Calu3 (cell line): ENCODE measurements at regions not wholly inside any gene's neighbourhood (a gene's known extent, or its start where the extent isn't known, plus 50 kb on each side); places are given as distances from the start of the nearest gene placed in this dataset.
A peak's percentile ranks its signal among the peaks of the same experiment; 100 is the strongest.

Source experiments
- BruUV-seq: library from RNA; stranded (reverse); fragments of 400-500 nt; replicated peaks from 2 replicates; lab custom pipeline; 2021; lab: Mats Ljungman, UMichigan
- CTCF ChIA-PET: fragments of 300-600 bp; sonication (Branson Sonifier 250); formaldehyde crosslinking; loops from one replicate; lab custom pipeline; 2022; ENCODE audit warnings: antibody characterized with exemption; lab: Charles Lee
- DNase-seq: peaks from one replicate; pipeline ENCODE4 v3.0.0; 2022
- H3K27ac Mint-ChIP-seq: one replicate; pipeline ENCODE4 v1.8.0; 2022; ENCODE audit warnings: mixed read lengths; ENCODE audit not compliant: unreplicated experiment
- H3K27me3 Mint-ChIP-seq: one replicate; pipeline ENCODE4 v1.8.0; 2022; ENCODE audit warnings: mixed read lengths; ENCODE audit not compliant: unreplicated experiment
- H3K36me3 Mint-ChIP-seq: one replicate; pipeline ENCODE4 v1.8.0; 2022; ENCODE audit warnings: mild to moderate bottlenecking, moderate library complexity, mixed read lengths; ENCODE audit not compliant: insufficient read depth, unreplicated experiment
- H3K4me1 Mint-ChIP-seq: one replicate; pipeline ENCODE4 v1.8.0; 2022; ENCODE audit warnings: mild to moderate bottlenecking, low read depth, mixed read lengths; ENCODE audit not compliant: unreplicated experiment
- H3K4me3 Mint-ChIP-seq: one replicate; pipeline ENCODE4 v1.8.0; 2022; ENCODE audit warnings: mild to moderate bottlenecking, low read depth, moderate library complexity, mixed read lengths; ENCODE audit not compliant: unreplicated experiment
- H3K9me3 Mint-ChIP-seq: one replicate; pipeline ENCODE4 v1.8.0; 2022; ENCODE audit warnings: low read depth, mixed read lengths; ENCODE audit not compliant: unreplicated experiment
- CTCF ChIP-seq: fragments of 200-600 bp; IDR thresholded peaks from one replicate; pipeline ENCODE4 v1.8.0; 2022; ENCODE audit warnings: antibody characterized with exemption; ENCODE audit not compliant: unreplicated experiment
- intact Hi-C: fragments of 100-400 bp; cut with micrococcal nuclease; formaldehyde crosslinking; loops from one replicate; pipeline ENCODE4 v1.10.0; 2022; ENCODE audit not compliant: unreplicated experiment

- Mint-ChIP-seq H3K36me3 (peaks cover 69% of the 10 kb centered on the region), H3K27ac (peak overlapping the region; percentile 97), H3K27me3 (no peaks in the 10 kb centered on the region), H3K4me3 (no peak overlapping the region), H3K4me1 (peaks cover 48% of the 10 kb centered on the region), H3K9me3 (no peaks in the 10 kb centered on the region)
- intact Hi-C loops, result no loop called here
- TF ChIP-seq CTCF, result no peak
- BruUV-seq, result no TSS peak
- CTCF ChIA-PET, result interaction anchor here (0.6 kb wide), 1 partner anchor 209 kb away, joined by 5 read pairs; no protein-coding TSS in a partner anchor
- no peak for DNase-seq
These were observed 136.2 kb downstream of the BTC start for GRCh38 chr4:74658116-74658515.

GRCh38 chr4:74659576-74660411, 134.5 kb downstream of the BTC start:
- Mint-ChIP-seq H3K9me3 (no peaks in the 10 kb centered on the region), H3K27ac (peak overlapping the region; percentile 97), H3K4me1 (peaks cover 60% of the 10 kb centered on the region), H3K27me3 (no peaks in the 10 kb centered on the region), H3K4me3 (peak overlapping the region; percentile 53), H3K36me3 (peaks cover 67% of the 10 kb centered on the region)
- DNase-seq, result peak; percentile 69
- intact Hi-C loops, result loop anchor here (2.0 kb wide), 1 partner anchor 35 kb away; no protein-coding TSS in a partner anchor
- no peak for TF ChIP-seq CTCF
- BruUV-seq, result TSS peak; percentile 27
- CTCF ChIA-PET, result interaction anchor here (0.7 kb wide), 1 partner anchor 34 kb away, joined by 3 read pairs; no protein-coding TSS in a partner anchor

- intact Hi-C loops, result loop anchor here (2.0 kb wide), 1 partner anchor 36 kb away; no protein-coding TSS in a partner anchor
- no peak overlapping the region for H3K4me3 Mint-ChIP-seq
- H3K4me1 Mint-ChIP-seq, result peaks cover 60% of the 10 kb centered on the region
- DNase-seq, result no peak
- no peaks in the 10 kb centered on the region for H3K9me3 Mint-ChIP-seq
- BruUV-seq, result no TSS peak
- CTCF ChIA-PET, result no interaction called here
- no peak for TF ChIP-seq CTCF
- H3K27me3 Mint-ChIP-seq, result no peaks in the 10 kb centered on the region
- peaks cover 61% of the 10 kb centered on the region for H3K36me3 Mint-ChIP-seq
- H3K27ac Mint-ChIP-seq, result peak overlapping the region; percentile 97
These were observed 133.5 kb downstream of the BTC start for GRCh38 chr4:74660866-74661265.

GRCh38 chr4:74661427-74662201, 132.7 kb downstream of the BTC start:
- peak overlapping the region; percentile 97 for H3K27ac Mint-ChIP-seq
- intact Hi-C loops, result loop anchor here (2.0 kb wide), 2 partner anchors 37 to 125 kb away; no protein-coding TSS in a partner anchor
- H3K4me3 Mint-ChIP-seq, result no peak overlapping the region
- CTCF ChIA-PET, result no interaction called here
- peaks cover 63% of the 10 kb centered on the region for H3K4me1 Mint-ChIP-seq
- TF ChIP-seq CTCF, result no peak
- H3K9me3 Mint-ChIP-seq, result no peaks in the 10 kb centered on the region
- peaks cover 60% of the 10 kb centered on the region for H3K36me3 Mint-ChIP-seq
- no TSS peak for BruUV-seq
- peak; percentile 55 for DNase-seq
- no peaks in the 10 kb centered on the region for H3K27me3 Mint-ChIP-seq
